C4-2B (cell line): ENCODE measurements at regions not wholly inside any gene's neighbourhood (a gene's known extent, or its start where the extent isn't known, plus 50 kb on each side); places are given as distances from the start of the nearest gene placed in this dataset.

ENCODE experiments used
- H3K27ac ChIP-seq: fragments of 450-650 bp; 2 replicates; pipeline ENCODE4 v1.5.1; 2017
- ZFX ChIP-seq: fragments of 450-650 bp; IDR thresholded peaks from 2 replicates; pipeline ENCODE4 v1.6.1; 2017
- TF ChIP-seq, protein P1 (sequence below): fragments of 450-650 bp; conservative IDR thresholded peaks from 2 replicates; pipeline ENCODE4 v1.5.1; 2017; ENCODE audit warnings: mild to moderate bottlenecking

DNA sequence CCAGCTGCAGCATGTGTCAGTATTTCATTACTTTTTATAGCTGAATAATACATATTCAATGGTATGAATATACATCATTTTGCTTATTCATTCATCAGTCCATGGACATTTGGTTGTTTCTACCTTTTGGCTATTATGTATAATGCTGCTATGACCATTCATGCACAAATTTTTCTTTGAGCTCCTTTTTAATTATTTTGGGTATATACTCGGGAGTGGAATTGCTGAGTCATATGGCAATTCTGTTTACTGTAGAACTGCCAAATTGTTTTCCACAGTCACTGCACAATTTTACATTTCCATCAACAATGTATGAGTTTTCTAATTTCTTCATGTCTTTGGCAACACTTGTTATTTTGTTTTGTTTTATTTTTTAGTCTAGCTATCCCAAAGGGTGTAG is 405.9 kb upstream of the PITX2 start:
- no peak overlapping the region for H3K27ac ChIP-seq
- no peak for TF ChIP-seq ZFX
- TF ChIP-seq, protein P1, sequence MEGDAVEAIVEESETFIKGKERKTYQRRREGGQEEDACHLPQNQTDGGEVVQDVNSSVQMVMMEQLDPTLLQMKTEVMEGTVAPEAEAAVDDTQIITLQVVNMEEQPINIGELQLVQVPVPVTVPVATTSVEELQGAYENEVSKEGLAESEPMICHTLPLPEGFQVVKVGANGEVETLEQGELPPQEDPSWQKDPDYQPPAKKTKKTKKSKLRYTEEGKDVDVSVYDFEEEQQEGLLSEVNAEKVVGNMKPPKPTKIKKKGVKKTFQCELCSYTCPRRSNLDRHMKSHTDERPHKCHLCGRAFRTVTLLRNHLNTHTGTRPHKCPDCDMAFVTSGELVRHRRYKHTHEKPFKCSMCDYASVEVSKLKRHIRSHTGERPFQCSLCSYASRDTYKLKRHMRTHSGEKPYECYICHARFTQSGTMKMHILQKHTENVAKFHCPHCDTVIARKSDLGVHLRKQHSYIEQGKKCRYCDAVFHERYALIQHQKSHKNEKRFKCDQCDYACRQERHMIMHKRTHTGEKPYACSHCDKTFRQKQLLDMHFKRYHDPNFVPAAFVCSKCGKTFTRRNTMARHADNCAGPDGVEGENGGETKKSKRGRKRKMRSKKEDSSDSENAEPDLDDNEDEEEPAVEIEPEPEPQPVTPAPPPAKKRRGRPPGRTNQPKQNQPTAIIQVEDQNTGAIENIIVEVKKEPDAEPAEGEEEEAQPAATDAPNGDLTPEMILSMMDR, result no peak

DNA sequence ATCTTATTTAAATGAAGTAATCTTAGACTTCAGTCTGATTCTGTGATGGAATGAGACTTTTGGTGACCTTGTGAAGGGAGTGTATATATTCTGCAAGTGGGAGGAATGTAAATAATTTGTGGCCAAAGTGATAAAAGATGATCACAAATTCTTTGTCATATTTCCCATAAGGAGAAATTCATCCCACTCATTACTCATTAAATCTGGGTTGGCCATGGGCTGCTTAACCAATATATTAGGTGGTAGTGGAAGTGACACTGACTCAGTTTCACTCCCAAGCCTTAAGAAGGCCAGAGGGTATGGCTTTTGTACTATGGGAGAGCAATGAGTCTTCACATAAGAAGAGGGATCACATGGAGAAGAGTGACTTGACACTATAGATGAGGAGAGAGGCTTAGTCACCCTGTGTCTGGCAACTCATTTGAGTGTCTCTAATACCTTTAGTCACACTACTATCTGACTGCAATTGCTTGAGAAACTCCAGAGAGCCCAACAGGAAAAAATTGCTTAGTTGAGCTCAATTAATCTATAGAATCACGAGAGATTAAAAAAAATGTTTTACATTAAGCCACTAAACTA is 408.2 kb upstream of the PITX2 start:
- H3K27ac ChIP-seq, result no peak overlapping the region
- TF ChIP-seq ZFX, result no peak
- TF ChIP-seq, protein P1, result no peak

DNA sequence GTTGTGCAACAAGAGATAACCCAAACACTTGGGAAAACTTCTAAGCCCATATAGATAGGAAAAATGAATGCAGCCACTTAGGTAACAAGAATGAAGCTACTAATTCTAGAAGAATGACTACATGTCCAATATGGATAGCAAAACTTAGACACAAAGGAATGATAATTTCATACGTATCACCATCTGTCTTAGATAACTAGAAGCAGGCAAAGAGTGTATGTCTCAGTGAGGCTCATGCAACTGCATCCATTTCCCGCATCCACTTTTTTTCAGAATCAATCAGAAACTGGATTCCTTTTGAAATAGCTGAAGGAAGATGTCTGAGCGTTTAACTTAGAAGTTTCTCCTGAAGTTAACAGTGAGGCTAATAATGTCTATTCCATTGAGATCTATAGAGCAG is 408.7 kb upstream of the PITX2 start:
- TF ChIP-seq, protein P1, result no peak
- no peak for TF ChIP-seq ZFX
- H3K27ac ChIP-seq, result no peak overlapping the region

DNA sequence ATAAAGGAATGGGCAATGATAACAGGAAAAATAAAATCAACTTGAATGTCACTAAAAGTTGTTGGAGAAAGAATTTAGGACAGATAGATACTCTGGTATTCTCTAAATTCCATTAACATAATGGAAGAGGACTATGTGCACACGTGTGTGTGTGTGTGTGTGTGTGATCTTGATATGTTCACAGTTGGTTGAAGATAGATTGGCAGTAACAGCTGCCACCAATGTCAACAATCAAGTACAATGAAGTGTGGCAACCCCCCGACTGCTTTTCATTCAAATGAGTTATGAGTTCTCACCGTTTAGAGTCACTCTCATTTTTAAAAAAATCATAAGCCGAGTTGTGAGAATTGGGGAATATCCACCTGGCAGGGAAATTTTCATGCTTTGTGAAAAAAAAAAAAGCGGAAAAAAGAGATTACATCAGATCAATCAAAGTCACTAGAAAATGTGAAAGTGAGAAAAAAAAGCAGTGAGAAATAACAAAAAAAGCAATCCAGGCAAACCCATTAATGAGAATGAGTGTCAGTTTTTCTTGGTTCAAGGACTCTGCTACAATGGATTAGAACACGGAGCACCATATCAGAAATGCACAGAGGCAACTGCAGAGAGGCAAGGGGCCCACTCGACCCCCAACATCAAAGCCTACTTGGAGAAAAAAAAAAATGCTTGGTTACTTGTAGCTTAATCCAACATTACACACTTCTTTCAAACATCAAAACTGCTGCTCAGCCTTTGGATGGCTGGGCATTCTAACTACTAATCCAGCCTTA is 414.9 kb upstream of the PITX2 start:
- no peak for TF ChIP-seq ZFX
- TF ChIP-seq, protein P1, result no peak
- no peak overlapping the region for H3K27ac ChIP-seq

DNA sequence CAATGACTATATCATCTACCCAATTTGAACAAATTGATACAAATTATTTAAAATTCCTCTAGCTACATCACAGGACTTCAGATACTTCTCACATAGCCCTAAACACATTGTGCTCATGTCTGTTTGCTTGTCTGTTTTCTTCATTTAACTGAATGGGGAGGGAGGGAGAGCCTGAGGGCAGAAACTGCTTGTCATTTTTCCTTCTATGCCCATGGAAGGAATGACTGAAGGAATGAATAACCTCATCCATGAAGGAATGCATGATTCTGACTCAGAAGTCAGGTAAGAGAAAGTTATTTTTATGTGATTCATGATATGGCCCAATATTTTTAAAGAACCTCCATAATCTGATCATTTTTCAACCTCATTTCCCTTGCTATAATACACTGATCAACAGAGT is 418.0 kb upstream of the PITX2 start:
- no peak overlapping the region for H3K27ac ChIP-seq
- no peak for TF ChIP-seq ZFX
- TF ChIP-seq, protein P1, result no peak

DNA sequence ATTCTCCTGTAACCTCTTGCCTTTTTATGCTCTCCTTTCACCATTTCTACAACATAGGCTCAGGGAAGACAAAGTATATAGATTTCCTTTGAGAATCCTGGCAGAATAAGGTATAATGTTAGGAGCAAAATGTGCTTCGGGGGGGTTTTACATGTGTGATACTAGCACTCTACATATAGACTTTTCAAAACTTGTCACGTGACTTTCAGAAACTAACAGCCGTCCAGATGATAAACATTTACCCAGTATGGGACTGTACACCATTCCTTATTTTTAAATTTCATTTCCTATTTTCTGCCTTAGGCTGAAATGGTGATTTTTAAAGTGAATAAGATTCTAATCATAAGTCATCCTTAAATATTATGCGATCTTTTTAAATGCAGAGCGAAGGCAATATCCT is 420.4 kb upstream of the PITX2 start:
- TF ChIP-seq, protein P1, result no peak
- no peak for TF ChIP-seq ZFX
- no peak overlapping the region for H3K27ac ChIP-seq

DNA sequence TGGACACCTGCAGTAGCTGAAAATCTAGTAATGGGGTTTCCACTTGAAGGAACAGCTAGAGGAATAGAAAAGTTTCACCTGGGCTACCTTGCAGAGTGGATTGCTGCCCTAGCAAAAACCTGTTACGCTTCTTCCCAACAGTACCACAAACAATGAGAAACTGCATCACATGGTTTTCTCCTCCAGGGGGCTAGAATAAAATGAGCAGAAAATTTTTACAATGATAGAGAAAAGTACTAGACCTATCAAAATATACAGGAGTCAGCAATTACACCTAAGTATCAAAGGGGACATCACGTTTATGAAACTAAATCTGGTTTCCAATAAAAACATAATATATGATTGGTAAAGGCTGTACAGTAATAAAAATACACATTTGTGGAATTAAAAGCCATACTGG is 423.1 kb upstream of the PITX2 start:
- TF ChIP-seq, protein P1, result no peak
- no peak for TF ChIP-seq ZFX
- H3K27ac ChIP-seq, result no peak overlapping the region
